SK-N-SH (cell line): ENCODE measurements at regions not wholly inside any gene's neighbourhood (a gene's known extent, or its start where the extent isn't known, plus 50 kb on each side); places are given as distances from the start of the nearest gene placed in this dataset.

Experiments
- CHD2 ChIP-seq: fragments of 150-350 bp; IDR thresholded peaks from 2 replicates; pipeline ENCODE4 v1.6.1; 2018; ENCODE audit warnings: low read length; ENCODE audit not compliant: partially characterized antibody
- EZH2phosphoT487 ChIP-seq: fragments of 200-600 bp; sonication (generic); IDR thresholded peaks from 2 replicates; pipeline ENCODE4 v1.6.1; 2017; ENCODE audit warnings: low read depth, mixed run types, mild to moderate bottlenecking, antibody characterized with exemption, moderate library complexity, borderline replicate concordance
- POLR2AphosphoS5 ChIP-seq: IDR thresholded peaks from 2 replicates; pipeline ENCODE4 v1.6.1; 2012; ENCODE audit warnings: low read depth, low read length
- RAD21 ChIP-seq: IDR thresholded peaks from 2 replicates; pipeline ENCODE4 v1.6.1; 2012; ENCODE audit warnings: mild to moderate bottlenecking, low read length
- YY1 ChIP-seq: IDR thresholded peaks from 2 replicates; pipeline ENCODE4 v1.4.0; 2012; ENCODE audit warnings: low read depth, mild to moderate bottlenecking
- TF ChIP-seq, protein P1 (sequence below): fragments of 200-600 bp; sonication (generic); IDR thresholded peaks from 2 replicates; pipeline ENCODE4 v1.6.1; 2017; ENCODE audit warnings: antibody characterized with exemption, mild to moderate bottlenecking, moderate library complexity
- TF ChIP-seq, protein P2 (sequence below): fragments of 150-350 bp; IDR thresholded peaks from 2 replicates; pipeline ENCODE4 v1.6.1; 2017; ENCODE audit warnings: antibody characterized with exemption, low read length, low read depth, borderline replicate concordance
- TF ChIP-seq, protein P3 (sequence below): IDR thresholded peaks from 2 replicates; pipeline ENCODE4 v1.4.0; 2012; ENCODE audit warnings: low read depth

DNA sequence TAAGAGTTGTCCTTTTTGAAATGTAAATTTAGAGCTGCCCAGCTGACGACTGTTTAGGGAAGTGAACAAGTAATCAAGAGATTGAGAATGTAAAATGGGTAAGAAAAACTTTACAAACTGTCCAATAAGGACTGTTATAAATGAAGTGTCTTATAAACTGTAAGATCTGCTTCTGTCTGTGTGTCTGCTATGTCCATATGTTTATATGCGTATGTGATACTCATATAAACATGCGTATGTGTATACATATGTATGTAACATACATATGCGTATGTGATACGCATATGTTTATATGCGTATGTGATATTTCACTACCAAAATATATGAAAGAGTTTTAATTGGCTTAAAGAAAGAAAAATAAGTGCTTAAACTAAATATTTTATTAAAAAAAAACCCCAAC lies 416.0 kb upstream of the GALNTL6 start:
- TF ChIP-seq, protein P1, sequence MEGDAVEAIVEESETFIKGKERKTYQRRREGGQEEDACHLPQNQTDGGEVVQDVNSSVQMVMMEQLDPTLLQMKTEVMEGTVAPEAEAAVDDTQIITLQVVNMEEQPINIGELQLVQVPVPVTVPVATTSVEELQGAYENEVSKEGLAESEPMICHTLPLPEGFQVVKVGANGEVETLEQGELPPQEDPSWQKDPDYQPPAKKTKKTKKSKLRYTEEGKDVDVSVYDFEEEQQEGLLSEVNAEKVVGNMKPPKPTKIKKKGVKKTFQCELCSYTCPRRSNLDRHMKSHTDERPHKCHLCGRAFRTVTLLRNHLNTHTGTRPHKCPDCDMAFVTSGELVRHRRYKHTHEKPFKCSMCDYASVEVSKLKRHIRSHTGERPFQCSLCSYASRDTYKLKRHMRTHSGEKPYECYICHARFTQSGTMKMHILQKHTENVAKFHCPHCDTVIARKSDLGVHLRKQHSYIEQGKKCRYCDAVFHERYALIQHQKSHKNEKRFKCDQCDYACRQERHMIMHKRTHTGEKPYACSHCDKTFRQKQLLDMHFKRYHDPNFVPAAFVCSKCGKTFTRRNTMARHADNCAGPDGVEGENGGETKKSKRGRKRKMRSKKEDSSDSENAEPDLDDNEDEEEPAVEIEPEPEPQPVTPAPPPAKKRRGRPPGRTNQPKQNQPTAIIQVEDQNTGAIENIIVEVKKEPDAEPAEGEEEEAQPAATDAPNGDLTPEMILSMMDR = no peak
- TF ChIP-seq YY1 (no peak), EZH2phosphoT487 (no peak), POLR2AphosphoS5 (no peak), RAD21 (no peak), CHD2 (no peak)
- TF ChIP-seq, protein P2, sequence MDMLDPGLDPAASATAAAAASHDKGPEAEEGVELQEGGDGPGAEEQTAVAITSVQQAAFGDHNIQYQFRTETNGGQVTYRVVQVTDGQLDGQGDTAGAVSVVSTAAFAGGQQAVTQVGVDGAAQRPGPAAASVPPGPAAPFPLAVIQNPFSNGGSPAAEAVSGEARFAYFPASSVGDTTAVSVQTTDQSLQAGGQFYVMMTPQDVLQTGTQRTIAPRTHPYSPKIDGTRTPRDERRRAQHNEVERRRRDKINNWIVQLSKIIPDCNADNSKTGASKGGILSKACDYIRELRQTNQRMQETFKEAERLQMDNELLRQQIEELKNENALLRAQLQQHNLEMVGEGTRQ = no peak
- TF ChIP-seq, protein P3, sequence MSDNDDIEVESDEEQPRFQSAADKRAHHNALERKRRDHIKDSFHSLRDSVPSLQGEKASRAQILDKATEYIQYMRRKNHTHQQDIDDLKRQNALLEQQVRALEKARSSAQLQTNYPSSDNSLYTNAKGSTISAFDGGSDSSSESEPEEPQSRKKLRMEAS = no peak
